ENCODE measurements at regions not wholly inside any gene's neighbourhood (a gene's known extent, or its start where the extent isn't known, plus 50 kb on each side); places are given as distances from the start of the nearest gene placed in this dataset.

GRCh38 chr15:31212326-31213080, 111.0 kb upstream of the TRPM1 start:
- no peak for TF ChIP-seq SMAD4 (CRISPR knock-in tag; IDR thresholded peaks at IDR 0.05)
- TF ChIP-seq CTCF (IDR thresholded peaks at IDR 0.05), result no peak

Data from WTC11 (cell line).